ENCODE measurements at regions not wholly inside any gene's neighbourhood (a gene's known extent, or its start where the extent isn't known, plus 50 kb on each side); places are given as distances from the start of the nearest gene placed in this dataset.

DNA sequence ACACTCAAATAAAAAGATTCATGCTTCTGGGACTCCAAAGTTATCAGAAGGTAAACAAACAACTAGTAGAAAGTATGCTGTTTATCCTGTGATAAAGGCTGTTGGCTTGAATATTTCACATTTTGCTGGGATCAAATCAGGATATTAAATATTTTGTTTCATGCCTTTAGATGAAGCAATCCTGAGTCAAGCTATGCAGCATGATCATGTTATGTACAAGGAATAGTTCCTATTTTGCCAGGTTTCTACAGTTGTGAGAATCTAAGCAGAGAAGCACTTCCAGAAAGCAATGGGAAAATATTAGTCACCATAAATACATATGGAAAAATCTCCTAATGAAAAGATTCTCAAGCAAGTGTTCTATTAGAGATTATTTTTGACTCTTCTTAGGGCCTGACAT lies 262.8 kb upstream of the PCDH15 start:
- DNase-seq (ENCODE audit: low read depth, low spot score), result no peak
- dilution Hi-C loops (cut with MboI; ENCODE audit: extremely low pct_ligation_motif_present, low sequenced_read_pairs), result no loop called here
- no peak for TF ChIP-seq EZH2 (IDR thresholded peaks at IDR 0.05; ENCODE audit: low read length)
- TF ChIP-seq, protein P1, sequence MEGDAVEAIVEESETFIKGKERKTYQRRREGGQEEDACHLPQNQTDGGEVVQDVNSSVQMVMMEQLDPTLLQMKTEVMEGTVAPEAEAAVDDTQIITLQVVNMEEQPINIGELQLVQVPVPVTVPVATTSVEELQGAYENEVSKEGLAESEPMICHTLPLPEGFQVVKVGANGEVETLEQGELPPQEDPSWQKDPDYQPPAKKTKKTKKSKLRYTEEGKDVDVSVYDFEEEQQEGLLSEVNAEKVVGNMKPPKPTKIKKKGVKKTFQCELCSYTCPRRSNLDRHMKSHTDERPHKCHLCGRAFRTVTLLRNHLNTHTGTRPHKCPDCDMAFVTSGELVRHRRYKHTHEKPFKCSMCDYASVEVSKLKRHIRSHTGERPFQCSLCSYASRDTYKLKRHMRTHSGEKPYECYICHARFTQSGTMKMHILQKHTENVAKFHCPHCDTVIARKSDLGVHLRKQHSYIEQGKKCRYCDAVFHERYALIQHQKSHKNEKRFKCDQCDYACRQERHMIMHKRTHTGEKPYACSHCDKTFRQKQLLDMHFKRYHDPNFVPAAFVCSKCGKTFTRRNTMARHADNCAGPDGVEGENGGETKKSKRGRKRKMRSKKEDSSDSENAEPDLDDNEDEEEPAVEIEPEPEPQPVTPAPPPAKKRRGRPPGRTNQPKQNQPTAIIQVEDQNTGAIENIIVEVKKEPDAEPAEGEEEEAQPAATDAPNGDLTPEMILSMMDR (optimal IDR thresholded peaks at IDR 0.05 in 1 of 3, IDR thresholded peaks at IDR 0.05 in 1 of 3, conservative IDR thresholded peaks at IDR 0.05 in 1 of 3; ENCODE audit: extremely low read depth in 1 of 3, insufficient read depth in 2 of 3, low read length in 3 of 3), result no peak
- Histone ChIP-seq H4K20me1 (ENCODE audit: control insufficient read depth, extremely low read depth, insufficient read depth, low read length) (no peaks in the 10 kb centered on the region), H3K27me3 (ENCODE audit: control insufficient read depth, extremely low read depth, insufficient read depth, low read length) (no peaks in the 10 kb centered on the region), H3K79me2 (ENCODE audit: control insufficient read depth, insufficient read depth, low read length) (no peaks in the 10 kb centered on the region), H3K36me3 (ENCODE audit: control insufficient read depth in 2 of 2, extremely low read depth in 1 of 2, insufficient read depth in 2 of 2, low read length in 2 of 2) (no peaks in the 10 kb centered on the region), H3K4me3 (ENCODE audit: control insufficient read depth in 2 of 3, extremely low read depth in 1 of 3, insufficient read depth in 2 of 3, low read depth in 1 of 3, low read length in 3 of 3) (no peak overlapping the region), H2AFZ (ENCODE audit: control insufficient read depth, low read length) (no peak overlapping the region), H3K9ac (ENCODE audit: control insufficient read depth, extremely low read depth, insufficient read depth, low read length) (no peak overlapping the region), H3K9me3 (ENCODE audit: control insufficient read depth, low read depth, low read length) (no peaks in the 10 kb centered on the region), H3K4me1 (ENCODE audit: control insufficient read depth, extremely low read depth, insufficient read depth, low read length) (no peaks in the 10 kb centered on the region), H3K9me1 (ENCODE audit: control insufficient read depth, extremely low read depth, insufficient read depth, low read length) (no peaks in the 10 kb centered on the region), H3K4me2 (ENCODE audit: control insufficient read depth, extremely low read depth, insufficient read depth, low read depth, low read length) (no peak overlapping the region), H3K27ac (ENCODE audit: control insufficient read depth, insufficient read depth, low read length) (no peak overlapping the region)
- FAIRE-seq, result no peak

DNA sequence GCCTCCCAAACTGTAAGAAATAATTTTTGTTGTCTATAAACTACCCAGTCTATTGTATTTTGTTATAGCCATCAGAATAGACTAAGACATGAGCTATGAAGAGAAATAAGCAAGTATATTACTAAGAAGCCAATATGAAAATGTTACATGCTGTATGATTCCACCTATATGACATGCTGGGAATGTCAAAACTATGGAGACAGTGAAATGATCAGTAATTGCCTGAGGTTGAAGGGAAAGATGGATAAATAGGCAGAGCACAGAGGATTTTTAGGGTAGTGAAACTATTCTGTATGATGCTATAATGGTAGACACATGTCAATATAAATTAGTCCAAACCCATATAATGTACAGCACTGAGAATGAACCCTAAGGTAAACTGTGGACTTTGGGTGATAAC lies 261.3 kb upstream of the PCDH15 start:
- dilution Hi-C loops (cut with MboI; ENCODE audit: extremely low pct_ligation_motif_present, low sequenced_read_pairs), result no loop called here

More for the DNA sequence above, 261.3 kb upstream of the PCDH15 start:
- no peak for DNase-seq (ENCODE audit: low read depth, low spot score)
- H3K36me3 ChIP-seq (ENCODE audit: control insufficient read depth in 2 of 2, extremely low read depth in 1 of 2, insufficient read depth in 2 of 2, low read length in 2 of 2), result no peaks in the 10 kb centered on the region
- no peaks in the 10 kb centered on the region for H3K27me3 ChIP-seq (ENCODE audit: control insufficient read depth, extremely low read depth, insufficient read depth, low read length)
- no peaks in the 10 kb centered on the region for H3K9me3 ChIP-seq (ENCODE audit: control insufficient read depth, low read depth, low read length)
- H3K4me3 ChIP-seq (ENCODE audit: control insufficient read depth in 2 of 3, extremely low read depth in 1 of 3, insufficient read depth in 2 of 3, low read depth in 1 of 3, low read length in 3 of 3), result no peak overlapping the region
- H3K27ac ChIP-seq (ENCODE audit: control insufficient read depth, insufficient read depth, low read length), result no peak overlapping the region
- no peaks in the 10 kb centered on the region for H3K79me2 ChIP-seq (ENCODE audit: control insufficient read depth, insufficient read depth, low read length)
- no peaks in the 10 kb centered on the region for H3K9me1 ChIP-seq (ENCODE audit: control insufficient read depth, extremely low read depth, insufficient read depth, low read length)
- no peak overlapping the region for H3K4me2 ChIP-seq (ENCODE audit: control insufficient read depth, extremely low read depth, insufficient read depth, low read depth, low read length)
- no peak for FAIRE-seq
- H4K20me1 ChIP-seq (ENCODE audit: control insufficient read depth, extremely low read depth, insufficient read depth, low read length), result no peaks in the 10 kb centered on the region
- TF ChIP-seq, protein P1 (optimal IDR thresholded peaks at IDR 0.05 in 1 of 3, IDR thresholded peaks at IDR 0.05 in 1 of 3, conservative IDR thresholded peaks at IDR 0.05 in 1 of 3; ENCODE audit: extremely low read depth in 1 of 3, insufficient read depth in 2 of 3, low read length in 3 of 3), result no peak
- TF ChIP-seq EZH2 (IDR thresholded peaks at IDR 0.05; ENCODE audit: low read length), result no peak
- no peaks in the 10 kb centered on the region for H3K4me1 ChIP-seq (ENCODE audit: control insufficient read depth, extremely low read depth, insufficient read depth, low read length)
- no peak overlapping the region for H2AFZ ChIP-seq (ENCODE audit: control insufficient read depth, low read length)
- no peak overlapping the region for H3K9ac ChIP-seq (ENCODE audit: control insufficient read depth, extremely low read depth, insufficient read depth, low read length)
